EL (cell line): ENCODE measurements at regions not wholly inside any gene's neighbourhood (a gene's known extent, or its start where the extent isn't known, plus 50 kb on each side); places are given as distances from the start of the nearest gene placed in this dataset.
A peak's percentile ranks its signal among the peaks of the same experiment; 100 is the strongest.

Source experiments
- DNase-seq: peaks from one replicate; pipeline ENCODE4 v3.0.0-alpha.2; 2016

GRCh38 chr13:37510441-37510840, 88.1 kb downstream of the POSTN start:
- DNase-seq = no peak

- no peak for DNase-seq
Observed at GRCh38 chr13:37505531-37505930, 93.0 kb downstream of the POSTN start.

- DNase-seq = no peak
Observed at GRCh38 chr13:37504251-37504650, 94.3 kb downstream of the POSTN start.

- no peak for DNase-seq
Observed at GRCh38 chr13:37503287-37503686, 95.3 kb downstream of the POSTN start.

GRCh38 chr13:37502303-37502993, 96.1 kb downstream of the POSTN start:
- DNase-seq = peak; percentile 40

- DNase-seq = peak; percentile 17
Observed at GRCh38 chr13:37501187-37501586, 97.4 kb downstream of the POSTN start.

- DNase-seq = peak; percentile 75
Observed at GRCh38 chr13:37495046-37495445, 103.5 kb downstream of the POSTN start.

GRCh38 chr13:37493775-37494174, 104.8 kb downstream of the POSTN start:
- DNase-seq = no peak

- peak; percentile 94 for DNase-seq
Observed at GRCh38 chr13:37492741-37493514, 105.6 kb downstream of the POSTN start.

- peak; percentile 56 for DNase-seq
Observed at GRCh38 chr13:37492075-37492474, 106.5 kb downstream of the POSTN start.

GRCh38 chr13:37491661-37492060, 106.9 kb downstream of the POSTN start:
- DNase-seq = no peak

GRCh38 chr13:37490176-37490779, 108.3 kb downstream of the POSTN start:
- no peak for DNase-seq

- DNase-seq = peak; percentile 45
Observed at GRCh38 chr13:37488726-37489125, 109.8 kb downstream of the POSTN start.

- no peak for DNase-seq
Observed at GRCh38 chr13:37486171-37486681, 112.3 kb downstream of the POSTN start.

GRCh38 chr13:37485756-37486155, 112.8 kb downstream of the POSTN start:
- DNase-seq = no peak

GRCh38 chr13:37484056-37484455, 114.5 kb downstream of the POSTN start:
- no peak for DNase-seq

GRCh38 chr13:37482331-37482730, 116.2 kb downstream of the POSTN start:
- DNase-seq = no peak

- DNase-seq = no peak
Observed at GRCh38 chr13:37481885-37482227, 116.7 kb downstream of the POSTN start.

GRCh38 chr13:37481011-37481884, 117.3 kb downstream of the POSTN start:
- DNase-seq = no peak

GRCh38 chr13:37479916-37480315, 118.7 kb downstream of the POSTN start:
- DNase-seq = no peak

GRCh38 chr13:37476874-37477273, 121.7 kb downstream of the POSTN start:
- DNase-seq = peak; percentile 85

GRCh38 chr13:37475966-37476365, 122.6 kb downstream of the POSTN start:
- DNase-seq = peak; percentile 77

GRCh38 chr13:37475151-37475550, 123.4 kb downstream of the POSTN start:
- DNase-seq = peak; percentile 53
